Progenitor cell of endocrine pancreas (in vitro differentiated cells): ENCODE measurements at regions not wholly inside any gene's neighbourhood (a gene's known extent, or its start where the extent isn't known, plus 50 kb on each side); places are given as distances from the start of the nearest gene placed in this dataset.

Experiments used
- DNase-seq: peaks from one replicate; pipeline ENCODE4 v3.0.0; 2021; ENCODE audit warnings: low spot score; ENCODE audit not compliant: unreplicated experiment
- H3K27ac Mint-ChIP-seq: 2 replicates; pipeline ENCODE4 v1.8.0; 2021; ENCODE audit warnings: mild to moderate bottlenecking, moderate library complexity, mixed read lengths
- H3K27me3 Mint-ChIP-seq: 2 replicates; pipeline ENCODE4 v1.8.0; 2021; ENCODE audit warnings: mixed read lengths
- H3K36me3 Mint-ChIP-seq: 2 replicates; pipeline ENCODE4 v1.8.0; 2022; ENCODE audit warnings: mixed read lengths; ENCODE audit not compliant: insufficient read depth
- H3K4me1 Mint-ChIP-seq: 2 replicates; pipeline ENCODE4 v1.8.0; 2021; ENCODE audit warnings: low read depth, mixed read lengths
- H3K4me3 Mint-ChIP-seq: 2 replicates; pipeline ENCODE4 v1.8.0; 2021; ENCODE audit warnings: low read depth, mild to moderate bottlenecking, moderate library complexity, mixed read lengths
- H3K9me3 Mint-ChIP-seq: 2 replicates; pipeline ENCODE4 v1.8.0; 2021; ENCODE audit warnings: low read depth, mixed read lengths
- TF ChIP-seq, protein P1 (sequence below): fragments of 200-600 bp; sonication (generic); IDR thresholded peaks from one replicate; pipeline ENCODE4 v1.5.0; 2021; ENCODE audit warnings: antibody characterized with exemption, mild to moderate bottlenecking; ENCODE audit not compliant: unreplicated experiment

DNA sequence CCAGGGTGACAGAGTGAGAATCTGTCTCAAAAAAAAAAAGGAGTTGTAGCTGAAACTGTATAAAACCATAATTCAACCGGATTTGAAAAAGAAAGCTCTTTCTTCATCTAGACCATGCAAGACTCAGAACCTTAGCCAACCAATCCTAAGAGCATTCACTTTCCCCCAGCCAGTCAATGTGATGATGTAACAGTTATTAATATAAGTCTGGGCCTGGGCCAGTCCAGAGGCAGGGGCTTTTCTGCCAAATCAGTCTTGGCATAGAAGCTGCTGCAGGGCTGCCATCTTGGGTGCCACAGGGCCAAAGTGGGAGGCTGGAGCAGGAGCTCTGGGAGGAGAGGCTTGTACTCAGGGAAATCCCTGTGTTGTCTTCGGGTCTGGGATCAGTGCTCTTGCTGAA is 288.4 kb downstream of the CLIC5 start:
- Mint-ChIP-seq H3K4me3 (no peak overlapping the region), H3K27me3 (peaks cover 8% of the 10 kb centered on the region), H3K36me3 (no peaks in the 10 kb centered on the region), H3K27ac (no peak overlapping the region), H3K9me3 (no peaks in the 10 kb centered on the region), H3K4me1 (no peaks in the 10 kb centered on the region)
- no peak for DNase-seq
- TF ChIP-seq, protein P1, sequence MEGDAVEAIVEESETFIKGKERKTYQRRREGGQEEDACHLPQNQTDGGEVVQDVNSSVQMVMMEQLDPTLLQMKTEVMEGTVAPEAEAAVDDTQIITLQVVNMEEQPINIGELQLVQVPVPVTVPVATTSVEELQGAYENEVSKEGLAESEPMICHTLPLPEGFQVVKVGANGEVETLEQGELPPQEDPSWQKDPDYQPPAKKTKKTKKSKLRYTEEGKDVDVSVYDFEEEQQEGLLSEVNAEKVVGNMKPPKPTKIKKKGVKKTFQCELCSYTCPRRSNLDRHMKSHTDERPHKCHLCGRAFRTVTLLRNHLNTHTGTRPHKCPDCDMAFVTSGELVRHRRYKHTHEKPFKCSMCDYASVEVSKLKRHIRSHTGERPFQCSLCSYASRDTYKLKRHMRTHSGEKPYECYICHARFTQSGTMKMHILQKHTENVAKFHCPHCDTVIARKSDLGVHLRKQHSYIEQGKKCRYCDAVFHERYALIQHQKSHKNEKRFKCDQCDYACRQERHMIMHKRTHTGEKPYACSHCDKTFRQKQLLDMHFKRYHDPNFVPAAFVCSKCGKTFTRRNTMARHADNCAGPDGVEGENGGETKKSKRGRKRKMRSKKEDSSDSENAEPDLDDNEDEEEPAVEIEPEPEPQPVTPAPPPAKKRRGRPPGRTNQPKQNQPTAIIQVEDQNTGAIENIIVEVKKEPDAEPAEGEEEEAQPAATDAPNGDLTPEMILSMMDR, result no peak

DNA sequence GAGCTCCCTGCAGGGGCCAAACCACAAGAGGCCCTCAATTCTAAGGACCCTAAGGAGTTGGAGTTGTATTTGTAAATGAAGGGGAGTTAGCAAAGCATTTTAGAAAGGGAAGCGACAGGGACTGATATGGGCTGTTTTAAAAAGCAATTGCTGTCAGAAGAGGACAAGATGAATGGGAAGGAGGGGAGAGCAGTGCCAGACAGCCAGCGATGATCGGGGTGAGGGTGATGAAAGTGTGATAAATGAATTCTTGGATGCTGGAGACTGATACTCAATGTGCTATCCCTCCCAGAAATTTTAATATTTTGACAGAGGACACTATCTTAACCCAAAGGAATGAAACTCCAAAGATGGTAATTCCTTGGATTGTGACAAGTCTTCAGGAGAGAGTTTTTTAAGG is 289.2 kb downstream of the CLIC5 start:
- no peak for DNase-seq
- Mint-ChIP-seq H3K9me3 (no peaks in the 10 kb centered on the region), H3K4me3 (no peak overlapping the region), H3K4me1 (no peaks in the 10 kb centered on the region), H3K27me3 (peaks cover 8% of the 10 kb centered on the region), H3K36me3 (no peaks in the 10 kb centered on the region), H3K27ac (no peak overlapping the region)
- TF ChIP-seq, protein P1, result no peak

DNA sequence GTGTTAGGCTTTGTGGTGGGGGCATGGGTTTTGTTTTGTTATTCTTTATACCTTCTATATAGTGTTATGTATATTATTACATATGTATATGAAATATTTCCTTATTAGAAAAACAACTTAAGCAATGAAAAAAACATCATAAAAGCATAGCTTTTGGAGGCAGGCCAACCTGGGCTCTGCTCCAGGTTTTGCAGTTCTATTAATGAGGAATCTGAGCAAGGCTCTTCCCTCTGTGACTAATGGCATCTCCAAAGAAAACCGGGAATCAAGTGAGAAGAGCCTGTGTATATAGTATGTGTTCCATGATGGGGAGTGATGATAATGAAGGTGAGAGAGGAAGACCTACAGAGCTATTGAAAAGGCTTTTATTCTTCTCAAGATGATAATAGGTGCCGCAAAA is 291.1 kb downstream of the CLIC5 start:
- H3K27me3 Mint-ChIP-seq, result peaks cover 12% of the 10 kb centered on the region
- no peak overlapping the region for H3K4me3 Mint-ChIP-seq
- H3K27ac Mint-ChIP-seq, result no peak overlapping the region
- no peak for DNase-seq
- no peaks in the 10 kb centered on the region for H3K36me3 Mint-ChIP-seq
- no peaks in the 10 kb centered on the region for H3K4me1 Mint-ChIP-seq
- no peaks in the 10 kb centered on the region for H3K9me3 Mint-ChIP-seq
- TF ChIP-seq, protein P1, result no peak

DNA sequence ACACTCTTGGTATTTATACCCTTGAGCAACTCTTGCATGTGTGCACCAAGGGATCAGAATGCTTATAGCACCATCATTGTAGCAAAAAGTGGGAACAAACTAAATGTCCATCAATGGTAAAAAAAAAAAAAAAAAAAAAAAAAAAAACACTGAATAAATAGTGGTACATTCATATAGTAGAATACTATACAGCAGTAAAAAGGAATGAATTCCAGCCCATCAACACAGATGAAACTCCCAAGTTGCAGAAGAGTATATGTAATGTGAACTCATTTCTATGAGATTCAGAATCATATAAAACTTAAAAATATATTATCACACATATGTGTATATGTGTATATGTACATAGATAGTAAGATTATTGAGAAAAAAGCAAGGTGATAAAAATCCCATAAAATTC is 291.6 kb downstream of the CLIC5 start:
- H3K4me1 Mint-ChIP-seq, result no peaks in the 10 kb centered on the region

DNA sequence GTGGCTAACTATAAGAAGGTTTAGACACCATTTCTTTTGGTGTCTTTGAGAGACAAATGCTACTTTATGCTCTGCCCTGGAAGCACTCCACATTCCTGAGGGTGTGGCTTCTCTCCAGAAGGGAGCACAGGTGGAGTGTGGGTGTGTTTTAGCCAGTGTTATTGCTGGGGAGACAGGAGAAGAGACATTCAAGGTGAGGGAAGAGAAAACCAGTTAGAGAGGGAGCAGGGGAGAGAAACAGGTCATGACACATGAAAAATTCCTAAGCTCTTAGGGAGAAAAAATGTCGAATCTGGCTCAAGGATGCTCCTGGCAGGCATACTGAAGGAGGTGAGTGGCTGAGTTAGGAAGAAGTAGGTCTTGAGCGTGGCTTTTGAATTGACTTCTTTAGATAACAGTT is 292.8 kb downstream of the CLIC5 start:
- no peak overlapping the region for H3K4me3 Mint-ChIP-seq

More for the DNA sequence above, 291.6 kb downstream of the CLIC5 start:
- no peaks in the 10 kb centered on the region for H3K36me3 Mint-ChIP-seq
- TF ChIP-seq, protein P1, result no peak
- no peaks in the 10 kb centered on the region for H3K9me3 Mint-ChIP-seq
- H3K27me3 Mint-ChIP-seq, result peaks cover 16% of the 10 kb centered on the region
- no peak overlapping the region for H3K27ac Mint-ChIP-seq
- no peak for DNase-seq
- H3K4me3 Mint-ChIP-seq, result no peak overlapping the region

More for the DNA sequence above, 292.8 kb downstream of the CLIC5 start:
- Mint-ChIP-seq H3K27ac (no peak overlapping the region), H3K4me1 (no peaks in the 10 kb centered on the region), H3K36me3 (no peaks in the 10 kb centered on the region), H3K27me3 (peaks cover 16% of the 10 kb centered on the region), H3K9me3 (no peaks in the 10 kb centered on the region)
- TF ChIP-seq, protein P1, result no peak
- DNase-seq, result no peak
